VCaP (cell line): ENCODE measurements at regions not wholly inside any gene's neighbourhood (a gene's known extent, or its start where the extent isn't known, plus 50 kb on each side); places are given as distances from the start of the nearest gene placed in this dataset.

Experiments used
- H3K27ac ChIP-seq: fragments of 450-650 bp; 2 replicates; pipeline ENCODE4 v1.5.1; 2017
- TF ChIP-seq, protein P1 (sequence below): fragments of 450-650 bp; conservative IDR thresholded peaks from 2 replicates; pipeline ENCODE4 v1.5.1; 2017; ENCODE audit warnings: mild to moderate bottlenecking, moderate library complexity

DNA sequence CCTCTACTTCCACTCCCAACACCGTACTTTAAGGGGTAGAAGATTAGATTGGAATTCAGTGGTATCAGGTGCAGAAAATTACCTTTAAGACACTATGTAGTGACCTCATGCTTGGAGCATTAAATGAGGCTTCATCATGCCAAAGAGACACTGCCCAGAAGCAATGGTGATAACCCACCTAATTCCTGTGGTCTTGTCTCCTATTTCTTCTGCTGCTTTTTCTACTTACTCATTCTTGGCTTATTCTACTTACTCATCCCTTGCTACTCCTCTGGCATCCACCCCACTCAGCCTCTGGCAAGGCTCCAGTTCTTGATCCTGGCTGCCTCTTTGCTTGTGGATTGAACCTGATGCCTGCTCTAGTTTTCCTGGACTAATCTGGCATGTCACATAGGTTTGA is 62.3 kb upstream of the ADAMTS3 start:
- TF ChIP-seq, protein P1, sequence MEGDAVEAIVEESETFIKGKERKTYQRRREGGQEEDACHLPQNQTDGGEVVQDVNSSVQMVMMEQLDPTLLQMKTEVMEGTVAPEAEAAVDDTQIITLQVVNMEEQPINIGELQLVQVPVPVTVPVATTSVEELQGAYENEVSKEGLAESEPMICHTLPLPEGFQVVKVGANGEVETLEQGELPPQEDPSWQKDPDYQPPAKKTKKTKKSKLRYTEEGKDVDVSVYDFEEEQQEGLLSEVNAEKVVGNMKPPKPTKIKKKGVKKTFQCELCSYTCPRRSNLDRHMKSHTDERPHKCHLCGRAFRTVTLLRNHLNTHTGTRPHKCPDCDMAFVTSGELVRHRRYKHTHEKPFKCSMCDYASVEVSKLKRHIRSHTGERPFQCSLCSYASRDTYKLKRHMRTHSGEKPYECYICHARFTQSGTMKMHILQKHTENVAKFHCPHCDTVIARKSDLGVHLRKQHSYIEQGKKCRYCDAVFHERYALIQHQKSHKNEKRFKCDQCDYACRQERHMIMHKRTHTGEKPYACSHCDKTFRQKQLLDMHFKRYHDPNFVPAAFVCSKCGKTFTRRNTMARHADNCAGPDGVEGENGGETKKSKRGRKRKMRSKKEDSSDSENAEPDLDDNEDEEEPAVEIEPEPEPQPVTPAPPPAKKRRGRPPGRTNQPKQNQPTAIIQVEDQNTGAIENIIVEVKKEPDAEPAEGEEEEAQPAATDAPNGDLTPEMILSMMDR, result no peak
- no peak overlapping the region for H3K27ac ChIP-seq

DNA sequence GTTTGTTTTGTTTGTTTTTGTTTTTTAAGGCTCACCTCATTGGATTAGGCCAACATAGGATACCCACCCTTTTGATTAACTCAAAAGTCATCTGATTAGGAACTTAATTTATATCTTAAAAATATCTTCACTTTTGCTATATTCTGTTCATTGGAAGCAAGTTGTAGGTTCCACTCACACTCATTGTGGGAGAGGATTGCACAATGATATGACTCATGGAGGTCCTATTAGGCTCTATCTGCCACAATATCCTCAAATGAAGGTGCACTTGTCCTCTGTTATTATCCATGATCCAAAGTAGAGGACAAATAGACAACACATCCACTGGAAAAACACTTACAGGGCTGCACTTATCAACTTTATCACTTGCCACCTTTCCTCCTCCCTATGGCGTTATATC is 60.5 kb upstream of the ADAMTS3 start:
- TF ChIP-seq, protein P1, result no peak
- no peak overlapping the region for H3K27ac ChIP-seq

DNA sequence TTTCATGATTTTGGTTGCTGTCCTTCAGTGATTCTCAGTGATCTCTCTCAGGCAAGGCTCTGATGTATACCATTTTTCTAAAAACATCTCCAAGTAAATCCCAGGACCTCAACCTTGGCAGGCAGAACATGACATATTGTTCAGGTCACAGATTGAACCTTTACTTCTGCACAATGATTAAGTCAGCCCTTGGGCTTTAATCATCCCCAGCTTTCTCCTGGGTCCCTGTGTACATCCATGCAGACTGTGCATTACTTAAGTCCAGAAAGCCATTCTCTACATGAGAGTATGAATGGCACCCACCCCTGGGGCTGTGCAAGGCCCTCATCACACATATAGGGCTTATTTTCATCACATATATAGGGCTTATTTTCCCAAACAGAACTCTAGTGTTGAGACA is 58.7 kb upstream of the ADAMTS3 start:
- TF ChIP-seq, protein P1, result no peak

More for the DNA sequence above, 58.7 kb upstream of the ADAMTS3 start:
- H3K27ac ChIP-seq, result no peak overlapping the region
